NCI-H2171 (cell line): ENCODE measurements at regions not wholly inside any gene's neighbourhood (a gene's known extent, or its start where the extent isn't known, plus 50 kb on each side); places are given as distances from the start of the nearest gene placed in this dataset.

ENCODE experiments used
- DNase-seq: peaks from one replicate; lab custom pipeline; 2025; lab: John Stamatoyannopoulos, UW

- DNase-seq, result no peak
These were observed 452.9 kb downstream of the GRXCR1 start for GRCh38 chr4:43345323-43345925.

GRCh38 chr4:43348591-43348990 is 456.1 kb downstream of the GRXCR1 start:
- no peak for DNase-seq

- DNase-seq, result no peak
These were observed 459.7 kb downstream of the GRXCR1 start for GRCh38 chr4:43351970-43352806.

GRCh38 chr4:43352859-43353258 is 460.3 kb downstream of the GRXCR1 start:
- no peak for DNase-seq

- DNase-seq, result no peak
These were observed 461.0 kb downstream of the GRXCR1 start for GRCh38 chr4:43353552-43353951.

- DNase-seq, result no peak
These were observed 464.3 kb downstream of the GRXCR1 start for GRCh38 chr4:43356786-43357185.

GRCh38 chr4:43357252-43357974 is 464.9 kb downstream of the GRXCR1 start:
- DNase-seq, result no peak

- DNase-seq, result no peak
These were observed 467.8 kb downstream of the GRXCR1 start for GRCh38 chr4:43360296-43360695.

GRCh38 chr4:43362875-43363636 is 470.5 kb downstream of the GRXCR1 start:
- no peak for DNase-seq

- no peak for DNase-seq
These were observed 476.6 kb downstream of the GRXCR1 start for GRCh38 chr4:43369036-43369594.

- DNase-seq, result no peak
These were observed 480.7 kb downstream of the GRXCR1 start for GRCh38 chr4:43373201-43373600.

GRCh38 chr4:43374216-43374751 is 481.8 kb downstream of the GRXCR1 start:
- no peak for DNase-seq

- no peak for DNase-seq
These were observed 486.5 kb downstream of the GRXCR1 start for GRCh38 chr4:43379016-43379415.

- DNase-seq, result no peak
These were observed 487.6 kb downstream of the GRXCR1 start for GRCh38 chr4:43380093-43380492.

- no peak for DNase-seq
These were observed 498.6 kb downstream of the GRXCR1 start for GRCh38 chr4:43391069-43391468.

- DNase-seq, result no peak
These were observed 502.5 kb downstream of the GRXCR1 start for GRCh38 chr4:43394976-43395375.

- no peak for DNase-seq
These were observed 507.2 kb downstream of the GRXCR1 start for GRCh38 chr4:43399726-43400125.

- no peak for DNase-seq
These were observed 509.9 kb downstream of the GRXCR1 start for GRCh38 chr4:43402393-43402792.

- no peak for DNase-seq
These were observed 518.1 kb downstream of the GRXCR1 start for GRCh38 chr4:43410636-43411035.

GRCh38 chr4:43411226-43411625 is 518.7 kb downstream of the GRXCR1 start:
- no peak for DNase-seq

GRCh38 chr4:43423276-43423675 is 530.8 kb downstream of the GRXCR1 start:
- DNase-seq, result no peak

GRCh38 chr4:43425206-43425605 is 532.7 kb downstream of the GRXCR1 start:
- no peak for DNase-seq
